Stimulated activated CD8-positive, alpha-beta memory T cell treated with anti-CD3 and anti-CD28 coated beads, Interleukin-12 subunit alpha, Interleukin-12 subunit beta, amount 100 ng/mL, for 1 hour (primary cell): ENCODE measurements at regions not wholly inside any gene's neighbourhood (a gene's known extent, or its start where the extent isn't known, plus 50 kb on each side); places are given as distances from the start of the nearest gene placed in this dataset.

Source experiments
- DNase-seq: peaks from one replicate; pipeline ENCODE4 v3.0.0-alpha.2; 2020; ENCODE audit warnings: low read depth

- no peak for DNase-seq
Measured at GRCh38 chr1:229064320-229065168, 206.4 kb upstream of the RAB4A start.

DNA sequence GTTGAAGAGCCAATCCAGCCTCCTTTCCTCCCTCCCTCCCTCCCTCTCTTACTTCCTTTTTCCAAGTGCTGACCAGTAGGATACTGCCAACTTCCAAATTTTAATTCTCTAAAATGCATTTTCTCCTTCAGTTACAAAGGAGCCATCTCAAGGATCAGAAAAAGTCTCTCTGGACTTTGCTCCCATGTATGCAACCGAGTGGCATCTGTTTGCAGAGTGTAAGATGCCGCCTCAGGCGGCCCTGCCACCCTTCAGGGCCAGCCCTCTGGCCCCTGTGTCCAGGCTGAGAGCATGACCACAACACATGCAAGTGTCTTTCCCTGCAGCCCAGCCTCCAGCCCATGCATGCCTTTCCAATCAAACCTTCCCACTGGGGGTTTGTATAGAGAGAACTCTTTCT, 205.3 kb upstream of the RAB4A start:
- no peak for DNase-seq

DNA sequence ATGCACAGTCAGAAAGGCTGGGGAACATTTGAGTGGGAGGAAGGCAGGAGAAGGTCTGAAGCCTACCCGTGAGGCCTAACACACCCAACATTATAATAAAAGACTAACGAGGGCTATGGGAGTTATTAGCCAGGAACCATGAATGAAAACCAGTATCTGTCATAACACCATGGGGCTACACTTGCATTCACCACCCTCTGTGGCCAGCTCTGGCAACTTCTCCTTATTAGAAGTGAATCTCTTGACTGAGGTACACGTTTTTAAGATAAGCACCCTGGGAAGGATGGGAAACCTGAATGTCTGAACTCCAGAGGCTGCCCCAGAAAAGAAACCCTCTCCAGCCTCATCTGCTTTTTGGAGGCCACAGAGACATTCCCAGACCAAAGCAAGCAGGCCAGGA, 204.3 kb upstream of the RAB4A start:
- no peak for DNase-seq

- DNase-seq: no peak
Measured at GRCh38 chr1:229067546-229067945, 203.4 kb upstream of the RAB4A start.

DNA sequence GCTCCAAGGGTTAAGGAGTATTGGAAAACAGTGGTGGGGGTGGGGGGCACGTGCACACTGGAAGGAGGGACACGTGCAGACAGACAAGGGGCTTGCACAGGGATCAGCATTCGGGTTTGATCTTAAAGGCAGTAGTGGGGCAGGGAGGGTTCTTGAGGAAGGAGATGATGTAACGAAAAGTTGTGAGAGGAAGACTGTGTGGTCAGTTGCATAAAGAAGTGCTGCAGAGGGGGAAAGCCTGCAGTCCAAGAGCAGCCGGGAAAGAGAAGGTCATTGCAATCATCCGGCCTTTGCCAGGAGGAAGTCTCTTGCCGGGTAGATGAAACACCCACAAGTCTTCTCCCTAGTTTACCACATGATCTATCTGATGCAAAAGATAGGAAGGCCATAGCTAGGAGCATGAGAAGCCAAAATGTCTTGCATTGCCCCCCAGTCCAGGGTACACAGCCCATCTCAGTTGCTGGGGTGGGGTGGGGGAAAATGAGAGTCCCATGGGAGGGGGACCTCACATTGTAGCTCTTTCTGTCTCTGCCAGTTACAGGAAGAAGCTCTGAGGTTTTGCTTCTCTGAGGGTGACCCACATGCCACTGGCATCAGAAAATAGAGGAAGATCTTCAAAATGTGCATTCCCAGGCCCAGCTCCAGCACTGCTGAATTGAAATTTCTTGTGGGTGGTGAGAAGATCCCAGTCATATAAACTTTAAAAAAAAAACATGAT, 202.5 kb upstream of the RAB4A start:
- DNase-seq: no peak

GRCh38 chr1:229069176-229069575, 201.7 kb upstream of the RAB4A start:
- DNase-seq: no peak

- no peak for DNase-seq
Measured at GRCh38 chr1:229070168-229070567, 200.7 kb upstream of the RAB4A start.

GRCh38 chr1:229073251-229073650, 197.7 kb upstream of the RAB4A start:
- DNase-seq: no peak

DNA sequence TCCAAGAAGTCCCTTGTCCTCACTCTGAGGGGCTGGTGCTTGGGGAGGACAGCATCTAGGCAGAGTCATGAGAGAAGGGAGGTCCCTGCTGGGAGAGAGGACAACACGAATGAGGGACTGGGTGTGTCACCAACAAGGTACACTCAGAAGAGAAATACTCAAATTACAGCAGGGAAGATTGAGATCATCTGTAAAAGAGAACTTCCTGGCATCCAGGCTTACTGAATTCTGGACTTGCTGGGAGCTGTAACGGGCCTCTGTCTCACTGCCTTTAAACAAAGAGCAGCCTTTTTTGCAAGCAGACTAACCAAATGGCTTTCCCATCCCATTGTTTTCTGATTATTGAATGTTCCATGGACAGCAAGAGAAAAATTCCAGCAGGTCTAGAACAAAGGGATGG, 195.7 kb upstream of the RAB4A start:
- DNase-seq: no peak

GRCh38 chr1:229075716-229076115, 195.2 kb upstream of the RAB4A start:
- no peak for DNase-seq

DNA sequence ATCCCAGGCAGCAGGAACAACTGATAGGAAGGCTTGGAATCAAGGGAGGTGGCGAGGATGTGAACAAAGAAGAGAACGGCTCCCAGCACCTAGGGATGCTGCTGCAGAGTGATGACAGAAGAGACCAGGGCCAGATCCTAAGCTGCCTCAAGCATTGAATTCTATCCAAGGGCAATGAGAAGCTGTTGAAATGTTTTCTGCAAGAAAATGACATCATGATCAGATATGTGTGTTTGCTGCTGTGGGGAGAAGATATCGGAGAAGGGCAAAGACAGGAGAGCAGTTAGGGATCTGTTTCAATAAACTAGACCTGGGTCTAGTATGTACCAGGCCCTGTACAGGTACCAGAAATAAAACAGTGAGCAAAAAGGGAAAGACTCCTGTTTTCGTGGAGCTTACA, 194.7 kb upstream of the RAB4A start:
- no peak for DNase-seq

DNA sequence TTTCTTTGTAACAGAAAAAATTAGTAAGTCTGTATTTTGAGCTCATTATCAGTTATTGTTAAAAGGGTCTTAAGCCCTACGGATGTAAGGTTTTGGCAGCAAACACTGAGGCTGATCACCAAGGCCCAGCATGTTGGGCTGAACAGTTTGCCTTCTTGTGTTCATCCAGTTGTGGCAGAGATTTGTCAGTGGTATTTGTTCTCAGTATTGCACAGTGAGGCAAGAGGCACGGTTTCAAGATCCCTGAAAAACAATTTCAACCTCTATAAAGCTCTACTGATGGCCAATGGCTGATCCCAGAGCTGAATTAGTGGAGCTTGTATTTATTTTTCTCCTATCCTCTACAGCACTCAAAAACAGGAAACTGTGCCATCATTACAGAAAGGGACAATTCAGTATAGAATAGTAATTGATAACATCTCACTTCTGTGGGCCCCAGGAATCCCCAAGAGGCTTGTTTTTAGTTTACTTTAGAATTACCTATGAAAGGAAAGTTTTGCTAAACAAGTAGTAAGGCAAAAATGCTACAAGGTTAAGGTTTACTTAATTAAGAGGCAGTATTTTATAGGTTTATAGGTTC, 191.8 kb upstream of the RAB4A start:
- no peak for DNase-seq

DNA sequence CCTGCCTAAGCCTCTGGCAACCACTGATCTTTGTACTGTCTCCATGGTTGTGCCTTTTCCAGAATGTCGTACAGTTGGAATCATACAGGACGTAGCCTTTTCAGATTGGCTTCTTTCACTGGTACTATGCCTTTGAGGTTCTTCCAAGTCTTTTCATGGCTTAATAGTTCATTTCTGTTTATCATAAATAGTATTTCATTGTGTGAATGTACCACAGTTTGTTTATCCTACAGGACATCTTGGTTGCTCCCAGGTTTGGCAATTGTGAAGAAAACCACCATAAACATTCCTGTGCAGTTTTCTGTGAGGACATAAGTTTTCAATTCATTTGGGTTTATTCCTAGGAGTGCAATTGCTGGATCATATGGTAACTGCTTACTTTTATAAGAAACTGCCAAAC, 190.6 kb upstream of the RAB4A start:
- no peak for DNase-seq

- no peak for DNase-seq
Measured at GRCh38 chr1:229085291-229085690, 185.6 kb upstream of the RAB4A start.

- no peak for DNase-seq
Measured at GRCh38 chr1:229086091-229086490, 184.8 kb upstream of the RAB4A start.

- DNase-seq: no peak
Measured at GRCh38 chr1:229086686-229087085, 184.2 kb upstream of the RAB4A start.

- no peak for DNase-seq
Measured at GRCh38 chr1:229087339-229087738, 183.6 kb upstream of the RAB4A start.

GRCh38 chr1:229087906-229088305, 183.0 kb upstream of the RAB4A start:
- no peak for DNase-seq

DNA sequence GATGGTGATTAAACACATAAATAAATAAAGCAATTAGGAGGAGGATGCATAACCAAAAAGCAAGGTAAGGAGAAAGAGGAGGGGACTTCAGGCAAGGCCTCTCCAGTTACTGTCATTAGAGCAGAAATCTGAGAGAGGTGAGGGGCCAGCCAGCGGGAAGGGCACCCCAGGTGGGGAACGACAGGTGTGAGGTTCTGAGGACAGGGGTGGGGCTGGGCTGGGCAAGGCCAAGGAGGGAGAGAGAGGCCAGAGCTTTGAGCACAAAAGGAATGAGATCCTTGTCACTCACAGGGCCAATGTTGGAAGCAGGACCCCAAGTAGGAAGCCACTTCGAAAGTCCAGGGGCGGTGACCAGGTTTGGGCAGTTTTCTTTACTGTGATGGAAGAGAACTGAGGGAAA, 182.2 kb upstream of the RAB4A start:
- DNase-seq: no peak

- no peak for DNase-seq
Measured at GRCh38 chr1:229089586-229090208, 181.2 kb upstream of the RAB4A start.

DNA sequence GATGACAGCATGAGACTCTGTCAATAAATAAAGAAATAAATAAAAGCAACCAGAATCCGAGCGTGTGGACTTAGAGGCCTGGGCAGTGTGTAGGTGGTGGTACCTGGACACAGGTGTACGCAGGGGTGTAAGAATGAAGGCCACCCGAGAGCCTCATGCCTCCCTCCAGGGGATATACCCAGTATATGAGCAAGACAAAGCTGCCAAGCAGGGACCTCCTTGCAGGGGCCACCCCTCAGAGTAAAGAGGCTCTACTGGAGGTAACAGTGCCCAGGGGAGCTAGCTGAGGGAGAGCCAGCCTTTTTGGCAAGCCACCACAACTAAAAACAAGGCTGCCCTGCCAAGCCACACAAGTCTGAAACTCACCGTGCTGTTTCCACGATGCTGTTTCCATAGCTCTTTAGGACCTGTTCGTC, 179.2 kb upstream of the RAB4A start:
- DNase-seq: no peak

DNA sequence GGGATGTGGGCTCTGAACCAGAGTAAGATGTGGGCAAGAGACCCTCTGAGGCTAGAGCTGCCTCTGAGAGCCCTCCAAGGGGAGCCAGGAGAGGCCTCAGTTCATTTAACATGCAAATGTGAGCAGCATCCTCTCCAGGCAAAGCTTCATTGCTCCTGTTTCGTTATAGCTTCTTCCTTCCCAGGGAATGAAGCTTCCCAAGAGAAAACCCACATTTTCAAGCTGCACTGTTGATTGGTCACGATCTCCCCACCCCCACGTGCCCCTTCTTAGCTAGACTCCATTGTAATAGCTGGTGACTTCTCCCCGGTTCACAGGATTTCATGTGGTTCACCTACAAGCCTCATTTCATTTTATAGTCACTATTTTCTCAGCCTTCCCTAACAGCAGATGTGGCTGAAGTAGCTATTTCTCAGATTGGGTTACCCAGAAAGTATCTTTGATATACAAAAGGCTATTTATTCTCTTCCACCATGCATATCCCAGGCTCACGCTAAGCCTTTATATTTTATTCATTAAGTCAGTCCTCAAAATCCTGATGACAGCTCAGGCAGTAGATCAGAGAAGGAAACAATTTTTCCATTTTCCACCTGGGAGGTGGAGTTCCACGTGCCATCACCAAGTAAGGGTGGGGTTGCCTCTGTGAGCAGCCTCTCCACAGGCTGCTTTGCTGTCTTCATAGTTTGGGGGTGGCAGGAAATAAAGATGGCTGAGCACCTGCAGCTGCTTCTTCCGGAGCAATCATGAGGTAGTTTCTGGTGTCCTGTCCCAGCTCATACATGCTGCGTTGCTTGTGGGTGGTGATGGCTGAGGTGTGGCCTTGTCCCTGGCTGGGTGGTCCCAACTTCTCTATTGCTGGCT, 178.3 kb upstream of the RAB4A start:
- DNase-seq: no peak
